GM19239 (cell line): ENCODE measurements at regions not wholly inside any gene's neighbourhood (a gene's known extent, or its start where the extent isn't known, plus 50 kb on each side); places are given as distances from the start of the nearest gene placed in this dataset.
"Not testable (repeated sequence)": the region's sequence is repeated elsewhere in the genome, so short reads cannot be mapped to it uniquely, and the experiment has no call there.

Source experiments
- DNase-seq: peaks from one replicate; pipeline ENCODE4 v3.0.0; 2011; ENCODE audit warnings: low spot score; ENCODE audit not compliant: insufficient read length
- FAIRE-seq: peaks from 2 replicates; lab custom pipeline; 2011; peaks lifted over from hg19 to GRCh38; lab: Jason Lieb, UNC

GRCh38 chr7:29647691-29648210 is 84.1 kb downstream of the PRR15 start:
- not testable (repeated sequence) for FAIRE-seq, DNase-seq

GRCh38 chr7:29649028-29649716 is 85.5 kb downstream of the PRR15 start:
- FAIRE-seq (no peak), DNase-seq (no peak)

GRCh38 chr7:29649876-29650275 is 86.2 kb downstream of the PRR15 start:
- no peak for FAIRE-seq
- no peak for DNase-seq

DNA sequence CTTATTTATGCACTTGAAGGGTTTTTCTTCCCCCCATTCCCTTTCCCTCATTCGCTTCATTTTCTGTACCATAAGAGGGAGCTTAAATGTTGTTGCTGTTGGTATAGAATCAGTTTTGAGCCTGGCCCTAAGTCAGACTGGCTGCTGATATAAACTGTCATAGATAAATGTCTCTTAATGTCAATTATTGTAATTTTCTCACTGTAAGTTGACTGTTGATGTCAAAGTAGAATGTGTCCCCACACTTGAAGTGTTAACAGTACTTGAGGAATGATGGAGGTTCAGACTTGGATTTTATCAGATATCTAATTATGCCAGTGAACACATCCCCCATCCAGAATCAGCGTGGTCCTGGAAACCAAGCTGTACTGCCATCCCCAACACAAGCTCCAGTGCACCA is 87.8 kb downstream of the PRR15 start:
- DNase-seq: no peak
- FAIRE-seq: no peak

GRCh38 chr7:29652556-29652955 is 88.9 kb downstream of the PRR15 start:
- FAIRE-seq (no peak), DNase-seq (no peak)

DNA sequence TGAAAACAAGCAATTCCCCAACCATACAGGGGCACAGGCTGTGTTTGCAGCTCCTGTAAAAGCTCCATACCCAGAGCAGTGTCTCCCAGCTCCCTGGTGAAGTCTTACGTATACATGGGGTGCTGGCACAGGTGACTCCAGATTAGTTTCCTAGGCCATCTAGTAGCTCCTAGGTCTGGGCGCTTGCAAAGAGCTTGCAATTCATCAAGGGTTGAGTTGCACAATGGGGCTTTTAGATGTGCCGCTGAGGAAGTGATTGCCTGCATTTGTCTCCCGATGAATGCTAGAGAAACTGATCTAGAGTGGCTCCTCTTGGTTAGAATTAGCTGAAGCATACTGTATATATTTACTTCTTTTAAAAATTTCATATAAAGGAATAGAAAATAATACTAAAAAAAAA is 90.7 kb downstream of the PRR15 start:
- DNase-seq, FAIRE-seq: not testable (repeated sequence)

- FAIRE-seq (no peak), DNase-seq (no peak)
These were observed 93.7 kb downstream of the PRR15 start for GRCh38 chr7:29657288-29657687.

DNA sequence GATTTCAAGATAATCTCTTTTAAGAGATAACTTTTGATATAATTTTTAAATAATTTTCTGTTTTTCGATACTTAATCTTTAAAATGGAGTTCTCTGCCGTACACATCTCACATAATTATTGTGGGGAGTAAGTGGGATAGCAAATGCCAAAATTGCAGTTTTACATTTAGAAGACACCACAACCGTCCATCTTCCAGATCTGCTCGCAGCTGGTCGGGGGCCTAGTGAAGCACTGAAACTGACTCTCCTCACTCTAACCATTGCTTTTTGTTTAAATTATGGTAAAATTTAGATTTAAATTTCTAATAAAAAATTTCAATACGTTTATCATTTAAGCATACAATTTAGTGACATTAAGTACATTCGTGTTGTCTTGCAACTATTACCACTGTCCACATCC is 94.2 kb downstream of the PRR15 start:
- FAIRE-seq: no peak

GRCh38 chr7:29659213-29659612 is 95.6 kb downstream of the PRR15 start:
- DNase-seq, FAIRE-seq: not testable (repeated sequence)

More for the DNA sequence above, 94.2 kb downstream of the PRR15 start:
- no peak for DNase-seq

DNA sequence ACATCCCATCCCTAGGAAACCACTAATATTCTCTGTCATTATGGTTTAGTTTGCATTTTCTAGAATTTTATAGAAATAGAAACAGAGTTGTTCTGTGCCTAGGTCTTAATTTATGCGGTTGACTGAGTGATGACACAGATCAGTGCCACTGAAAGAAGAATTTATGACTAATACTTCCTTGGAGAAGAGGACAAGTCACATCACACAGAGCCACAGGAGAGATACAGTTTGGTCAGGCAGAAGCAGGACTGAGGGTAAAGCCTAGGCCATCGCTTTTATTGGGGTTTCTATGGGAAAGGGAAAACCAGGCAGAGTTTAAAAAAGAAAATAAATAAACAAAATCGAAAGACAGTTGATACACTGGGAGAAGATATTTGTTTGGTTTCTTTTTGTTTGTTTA is 99.3 kb downstream of the PRR15 start:
- not testable (repeated sequence) for DNase-seq, FAIRE-seq

DNA sequence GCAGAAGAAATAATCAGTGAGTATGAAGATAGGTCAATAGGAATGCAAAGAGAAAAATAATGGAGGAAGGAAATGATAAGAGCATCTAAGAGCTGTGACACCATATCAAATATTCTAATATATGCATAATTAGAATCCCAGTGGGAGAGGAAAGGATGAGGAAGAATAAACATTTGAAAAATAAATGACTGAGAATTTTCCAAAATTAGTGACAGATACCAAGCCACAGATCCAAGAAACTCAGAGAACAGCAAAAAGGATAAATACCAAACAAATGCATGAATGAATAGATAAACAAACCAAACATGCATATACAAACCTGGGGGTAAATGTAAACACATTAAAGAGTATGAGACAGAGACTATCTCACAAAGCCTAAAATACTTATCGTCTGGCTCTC is 101.4 kb downstream of the PRR15 start:
- FAIRE-seq: not testable (repeated sequence)

GRCh38 chr7:29667096-29667669 is 103.5 kb downstream of the PRR15 start:
- FAIRE-seq, DNase-seq: not testable (repeated sequence)

More for the DNA sequence above, 101.4 kb downstream of the PRR15 start:
- DNase-seq: not testable (repeated sequence)

GRCh38 chr7:29671286-29671685 is 107.7 kb downstream of the PRR15 start:
- not testable (repeated sequence) for FAIRE-seq, DNase-seq

- not testable (repeated sequence) for DNase-seq, FAIRE-seq
These were observed 110.0 kb downstream of the PRR15 start for GRCh38 chr7:29673635-29674034.

DNA sequence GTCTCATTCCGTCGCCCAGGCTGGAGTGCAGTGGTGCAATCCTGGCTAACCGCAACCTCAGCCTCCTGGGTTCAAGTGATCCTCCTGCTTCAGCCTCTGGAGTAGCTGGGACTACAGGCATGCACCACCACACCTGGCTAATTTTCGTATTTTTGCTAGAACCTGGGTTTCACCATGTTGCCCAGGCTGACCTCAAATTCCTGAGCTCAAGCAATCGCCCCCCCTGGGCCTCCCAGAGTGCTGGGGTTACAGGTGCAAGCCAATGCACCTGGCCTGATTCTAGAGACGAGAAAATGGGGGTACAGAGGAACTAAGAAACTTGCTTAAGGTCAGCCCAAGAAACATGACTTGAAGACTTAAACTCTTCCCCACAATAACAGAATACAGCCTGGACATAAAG is 111.0 kb downstream of the PRR15 start:
- DNase-seq, FAIRE-seq: not testable (repeated sequence)

DNA sequence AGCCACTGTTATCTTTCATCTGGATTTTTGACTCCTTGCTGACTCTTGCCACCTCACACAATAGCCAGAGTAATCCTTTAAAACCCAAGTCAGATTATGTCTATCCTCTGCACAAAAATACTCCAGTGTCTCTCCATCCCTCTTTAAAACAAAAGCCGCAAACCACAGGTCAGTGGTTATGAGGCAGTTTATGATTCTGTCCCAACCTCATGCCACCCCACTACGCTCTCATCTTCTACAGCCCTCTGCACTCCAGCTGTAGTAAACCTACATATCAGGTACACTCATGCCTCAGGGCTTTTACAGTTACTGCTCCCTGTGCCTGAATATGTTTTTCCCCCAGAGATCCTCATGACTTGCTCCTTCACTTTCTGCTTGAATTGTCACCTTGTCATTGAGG is 113.6 kb downstream of the PRR15 start:
- FAIRE-seq, DNase-seq: not testable (repeated sequence)

DNA sequence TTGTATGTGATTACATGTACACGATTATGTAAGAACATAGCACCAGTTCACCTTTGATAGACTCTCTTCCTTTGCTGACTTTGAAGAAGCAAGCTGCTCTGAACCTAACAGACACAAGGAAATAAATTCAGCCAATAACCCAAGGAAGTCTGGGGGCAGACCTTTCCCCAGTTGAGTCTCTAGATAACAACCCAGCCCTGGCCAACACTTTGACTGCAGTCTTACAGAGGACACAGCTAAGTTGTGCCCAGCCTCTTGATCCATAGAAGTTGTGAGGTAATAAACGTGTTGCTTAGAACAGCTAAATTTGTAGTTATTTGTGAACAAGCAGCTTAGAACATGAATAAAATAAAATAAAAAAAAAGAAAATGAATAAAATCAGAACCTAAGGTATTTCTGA is 116.3 kb downstream of the PRR15 start:
- not testable (repeated sequence) for FAIRE-seq, DNase-seq

GRCh38 chr7:29680601-29681000 is 117.0 kb downstream of the PRR15 start:
- not testable (repeated sequence) for DNase-seq, FAIRE-seq

DNA sequence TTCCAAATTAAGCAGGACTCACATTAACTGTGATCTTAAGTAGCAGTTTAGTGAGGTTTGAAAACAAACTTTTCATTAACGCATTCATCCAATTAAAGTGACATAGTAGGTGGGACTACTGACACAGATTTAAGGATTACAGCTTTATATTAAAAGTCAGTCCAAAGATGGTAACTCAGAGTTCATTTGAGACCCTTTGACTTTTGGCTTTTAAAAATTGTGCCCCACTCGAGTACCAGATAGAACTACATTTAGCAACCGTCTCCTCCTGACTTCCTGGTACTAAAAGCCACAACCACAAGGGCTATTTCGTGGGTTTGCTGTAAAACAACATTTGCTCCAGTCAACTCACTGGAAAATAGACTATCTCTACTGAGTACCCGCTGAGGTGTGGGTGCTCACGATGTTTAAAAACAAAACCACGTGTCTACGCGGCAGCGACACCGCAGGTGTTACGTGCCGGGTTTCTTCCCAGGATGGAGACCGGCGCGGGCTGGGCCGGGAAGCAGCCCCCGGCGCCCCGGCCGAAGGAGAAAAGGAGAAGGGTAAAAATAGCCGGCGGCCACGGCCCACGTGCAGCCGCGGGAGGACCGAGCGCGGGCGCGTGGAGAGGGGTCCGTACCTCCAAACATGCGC is 120.6 kb downstream of the PRR15 start:
- FAIRE-seq, DNase-seq: not testable (repeated sequence)

GRCh38 chr7:29684787-29685650 is 121.3 kb upstream of the WIPF3 start:
- FAIRE-seq (no peak), DNase-seq (peak; percentile 15)
